GM13977 (cell line): ENCODE measurements at regions not wholly inside any gene's neighbourhood (a gene's known extent, or its start where the extent isn't known, plus 50 kb on each side); places are given as distances from the start of the nearest gene placed in this dataset.

Source experiments
- DNase-seq: peaks from one replicate; pipeline ENCODE4 v3.0.0; 2012; ENCODE audit warnings: low spot score
- in situ Hi-C: fragments of 300-500 bp; cut with MboI; formaldehyde crosslinking; loops from one replicate; pipeline ENCODE4 v1.12.0; 2022; ENCODE audit warnings: low sequenced_read_pairs, low pct_unique_long_range_greater_than_20kb, mixed read lengths, inconsistent platforms; ENCODE audit not compliant: unreplicated experiment
- TF ChIP-seq, protein P1 (sequence below): IDR thresholded peaks from 2 replicates; pipeline ENCODE4 v1.5.1; 2012; ENCODE audit warnings: mild to moderate bottlenecking, control low read depth; ENCODE audit not compliant: insufficient read depth; ENCODE audit errors: extremely low read depth, missing control alignments

DNA sequence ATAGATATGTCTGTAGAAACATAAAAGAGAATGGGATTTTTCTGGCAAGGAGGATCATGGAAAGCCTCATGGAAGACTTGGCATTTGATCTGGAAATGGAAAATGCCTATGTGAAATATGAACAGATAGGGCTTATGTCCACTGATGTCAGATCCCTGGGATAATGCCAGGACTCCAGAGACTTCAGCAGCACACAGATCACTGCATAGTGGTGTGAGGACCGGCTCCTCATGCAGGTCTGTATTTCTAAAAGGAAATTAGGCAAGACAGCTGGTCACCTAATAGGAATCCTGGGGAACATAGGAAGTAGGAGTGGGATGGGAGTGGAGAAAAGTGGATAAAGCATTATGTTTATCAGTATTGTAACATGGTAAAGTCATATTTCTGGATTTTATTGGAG lies 56.8 kb upstream of the IPO9 start:
- in situ Hi-C loops: no loop called here
- TF ChIP-seq, protein P1, sequence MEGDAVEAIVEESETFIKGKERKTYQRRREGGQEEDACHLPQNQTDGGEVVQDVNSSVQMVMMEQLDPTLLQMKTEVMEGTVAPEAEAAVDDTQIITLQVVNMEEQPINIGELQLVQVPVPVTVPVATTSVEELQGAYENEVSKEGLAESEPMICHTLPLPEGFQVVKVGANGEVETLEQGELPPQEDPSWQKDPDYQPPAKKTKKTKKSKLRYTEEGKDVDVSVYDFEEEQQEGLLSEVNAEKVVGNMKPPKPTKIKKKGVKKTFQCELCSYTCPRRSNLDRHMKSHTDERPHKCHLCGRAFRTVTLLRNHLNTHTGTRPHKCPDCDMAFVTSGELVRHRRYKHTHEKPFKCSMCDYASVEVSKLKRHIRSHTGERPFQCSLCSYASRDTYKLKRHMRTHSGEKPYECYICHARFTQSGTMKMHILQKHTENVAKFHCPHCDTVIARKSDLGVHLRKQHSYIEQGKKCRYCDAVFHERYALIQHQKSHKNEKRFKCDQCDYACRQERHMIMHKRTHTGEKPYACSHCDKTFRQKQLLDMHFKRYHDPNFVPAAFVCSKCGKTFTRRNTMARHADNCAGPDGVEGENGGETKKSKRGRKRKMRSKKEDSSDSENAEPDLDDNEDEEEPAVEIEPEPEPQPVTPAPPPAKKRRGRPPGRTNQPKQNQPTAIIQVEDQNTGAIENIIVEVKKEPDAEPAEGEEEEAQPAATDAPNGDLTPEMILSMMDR: no peak

DNA sequence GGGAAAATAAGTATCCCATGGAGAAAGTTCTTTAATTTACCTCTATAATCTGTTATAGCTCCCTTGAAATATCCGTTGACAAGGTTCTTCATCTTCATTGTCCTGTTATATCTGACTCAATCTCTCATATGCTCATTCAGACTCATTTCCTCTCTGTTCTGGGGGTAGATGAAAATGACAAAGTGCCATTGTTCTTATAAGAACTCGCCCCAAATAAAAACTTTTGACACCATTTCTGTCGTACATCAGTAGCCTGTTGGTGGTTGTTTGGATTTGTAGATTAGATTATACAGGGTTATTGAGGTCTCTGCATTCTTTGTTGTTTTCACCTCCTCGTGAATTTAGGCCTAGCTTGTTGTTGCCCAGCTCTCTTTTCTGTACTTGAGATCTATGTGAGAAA lies 55.2 kb upstream of the IPO9 start:
- TF ChIP-seq, protein P1: no peak
- in situ Hi-C loops: no loop called here
- no peak for DNase-seq

More for the DNA sequence above, 56.8 kb upstream of the IPO9 start:
- DNase-seq: no peak

DNA sequence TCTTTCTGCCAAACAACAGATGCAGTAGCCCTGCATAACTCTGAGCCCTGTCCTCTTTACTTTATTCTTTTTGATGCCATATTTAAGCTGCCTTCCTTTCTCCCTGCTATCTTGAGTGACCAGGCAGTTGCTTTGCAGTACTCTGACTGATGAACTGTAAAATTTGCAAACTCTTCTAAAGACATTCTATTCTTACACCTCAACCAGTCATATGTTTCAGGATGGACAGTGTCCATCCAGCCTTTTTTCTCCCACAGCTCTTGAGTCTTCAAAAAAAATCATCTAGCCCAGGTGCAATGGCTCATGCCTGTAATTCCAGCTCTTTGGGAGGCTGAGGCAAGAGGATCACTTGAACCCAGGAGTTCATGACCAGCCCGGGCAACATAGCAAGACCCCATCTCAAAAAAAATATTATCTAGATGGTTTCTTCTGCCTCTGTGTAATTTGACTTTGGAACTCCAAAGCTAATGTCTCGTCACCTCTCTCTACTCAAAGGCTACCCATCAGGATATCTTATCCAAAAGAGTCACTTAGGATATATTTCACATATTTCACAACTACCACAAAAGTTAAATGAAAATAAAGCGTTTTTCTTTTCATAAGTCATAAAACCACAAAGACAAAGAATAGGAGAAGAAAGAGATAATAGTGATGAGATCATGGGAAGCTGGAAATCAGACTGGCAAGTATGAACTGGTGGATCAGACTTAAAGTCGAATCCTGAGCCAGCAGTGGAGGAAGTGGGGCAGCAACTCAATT lies 54.6 kb upstream of the IPO9 start:
- in situ Hi-C loops: no loop called here
- no peak for DNase-seq
- TF ChIP-seq, protein P1: no peak

DNA sequence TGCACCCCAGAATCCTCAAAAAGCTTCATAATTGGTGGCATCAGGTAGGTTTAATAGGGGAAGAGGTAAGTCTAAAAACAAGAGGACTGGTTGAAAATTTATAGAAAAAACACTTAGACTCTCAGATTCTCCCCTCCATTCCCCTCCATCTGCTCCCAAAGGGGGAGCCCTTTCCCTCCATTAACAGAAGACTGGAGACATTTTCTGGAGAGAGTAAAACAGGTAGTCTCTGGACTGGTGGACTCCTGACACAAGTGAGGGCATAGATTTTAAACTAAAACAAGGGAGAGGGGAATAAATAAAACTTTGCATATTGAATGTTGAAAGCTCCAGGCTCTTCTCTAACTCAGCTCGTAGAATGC lies 54.0 kb upstream of the IPO9 start:
- TF ChIP-seq, protein P1: no peak
- in situ Hi-C loops: no loop called here
- DNase-seq: no peak

DNA sequence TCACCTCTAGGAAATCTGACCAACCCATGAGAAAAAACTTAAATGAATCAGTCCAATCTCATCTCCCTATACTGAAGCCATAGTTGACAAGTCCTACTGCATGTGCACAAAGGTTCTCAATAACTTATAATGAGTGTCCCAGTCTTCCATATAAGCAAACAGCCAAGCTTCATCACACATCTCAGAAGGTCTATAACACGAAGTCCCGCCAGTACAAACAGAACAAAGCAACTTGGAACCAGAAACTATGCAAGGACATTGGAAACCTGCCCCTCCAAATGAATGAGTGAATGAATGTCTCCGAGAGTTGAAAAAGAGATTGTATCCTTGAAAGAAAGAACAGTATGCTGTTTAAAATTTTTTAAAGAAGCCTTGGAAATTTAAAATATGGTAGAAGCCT lies 53.6 kb upstream of the IPO9 start:
- in situ Hi-C loops: no loop called here
- TF ChIP-seq, protein P1: no peak

DNA sequence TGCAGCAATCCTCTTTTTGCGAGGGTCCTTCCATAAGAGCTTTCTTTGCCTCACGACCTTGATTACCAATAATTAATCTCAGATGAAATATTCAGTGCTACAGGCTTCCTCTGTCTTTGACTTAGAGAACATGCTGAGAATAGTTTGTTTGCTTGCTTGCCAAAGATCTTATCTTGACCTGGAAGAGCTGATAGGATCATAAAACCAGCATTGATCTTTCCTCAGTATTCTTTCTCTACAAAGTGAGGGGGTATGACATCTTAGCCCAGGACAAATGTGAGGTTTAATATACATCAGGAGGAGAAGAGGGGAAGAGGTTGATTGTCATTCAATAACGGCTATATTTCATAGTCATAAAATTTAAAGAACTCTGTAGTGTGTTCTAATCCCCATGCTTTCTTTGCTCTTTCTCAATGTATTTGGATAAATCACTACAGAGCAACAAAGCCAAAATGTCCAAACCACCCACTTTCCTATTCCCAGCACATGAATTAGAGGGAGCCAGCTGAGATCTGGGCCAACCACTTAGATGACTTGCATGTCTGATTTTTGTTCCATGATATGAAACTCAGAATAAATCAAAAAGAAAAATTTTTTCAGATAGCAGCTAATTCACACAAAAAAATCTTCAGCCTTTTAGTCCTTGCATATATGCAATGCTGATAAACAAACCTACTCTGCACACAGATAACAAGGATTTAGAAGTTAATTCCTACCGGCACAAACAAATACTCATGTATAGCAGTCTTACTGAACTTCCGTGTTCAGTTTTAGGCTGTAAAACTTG lies 50.5 kb upstream of the IPO9 start:
- no peak for DNase-seq
- TF ChIP-seq, protein P1: no peak
- in situ Hi-C loops: no loop called here

More for the DNA sequence above, 53.6 kb upstream of the IPO9 start:
- no peak for DNase-seq
